ENCODE measurements at regions not wholly inside any gene's neighbourhood (a gene's known extent, or its start where the extent isn't known, plus 50 kb on each side); places are given as distances from the start of the nearest gene placed in this dataset.

- Histone ChIP-seq H3K27me3 (peaks cover 0 to 15% (median 0%) of the 10 kb centered on the region in 9 donors), H3K4me3 (no peak overlapping the region), H3K9me3 (peaks cover 0 to 6% (median 0%) of the 10 kb centered on the region in 12 donors), H3K4me1 (peaks cover 0 to 6% (median 0%) of the 10 kb centered on the region in 12 donors), H3K36me3 (no peaks in the 10 kb centered on the region), H3K27ac (no peak overlapping the region)
- ATAC-seq, result no peak
- intact Hi-C loops (cut with DNase I), result no loop called here
- TF ChIP-seq CTCF (IDR thresholded peaks at IDR 0.05) (no peak), POLR2A (IDR thresholded peaks at IDR 0.05) (no peak)
- no peak for DNase-seq
- 82 to 88% (median 84%) methylated on average over 4 of the region's 4 CpGs for WGBS, 4 donors
Measured at GRCh38 chr10:28408237-28408777, 105.4 kb upstream of the MPP7 start.

GRCh38 chr10:28410420-28411135 lies 107.7 kb upstream of the MPP7 start:
- ATAC-seq (no peak), DNase-seq (no peak)
- TF ChIP-seq POLR2A (IDR thresholded peaks at IDR 0.05) (no peak), CTCF (IDR thresholded peaks at IDR 0.05) (no peak)
- Histone ChIP-seq H3K27me3 (peaks cover 0 to 15% (median 0%) of the 10 kb centered on the region in 9 donors), H3K27ac (no peak overlapping the region), H3K4me3 (no peak overlapping the region), H3K36me3 (no peaks in the 10 kb centered on the region), H3K9me3 (peaks cover 0 to 8% (median 0%) of the 10 kb centered on the region in 12 donors), H3K4me1 (peaks cover 0 to 4% (median 0%) of the 10 kb centered on the region in 12 donors)
- 13 to 24% (median 20%) methylated on average over 4 of the region's 4 CpGs for WGBS, 4 donors
- intact Hi-C loops (cut with DNase I), result no loop called here

- ATAC-seq, result no peak
Measured at GRCh38 chr10:28411136-28411460, 108.2 kb upstream of the MPP7 start.

More at GRCh38 chr10:28411136-28411460, 108.2 kb upstream of the MPP7 start:
- Histone ChIP-seq H3K4me3 (no peak overlapping the region), H3K4me1 (peaks cover 0 to 4% (median 0%) of the 10 kb centered on the region in 12 donors), H3K9me3 (peaks cover 0 to 8% (median 0%) of the 10 kb centered on the region in 12 donors), H3K27me3 (peaks cover 0 to 15% (median 0%) of the 10 kb centered on the region in 9 donors), H3K27ac (no peak overlapping the region), H3K36me3 (no peaks in the 10 kb centered on the region)
- intact Hi-C loops (cut with DNase I), result no loop called here
- TF ChIP-seq POLR2A (IDR thresholded peaks at IDR 0.05) (no peak), CTCF (IDR thresholded peaks at IDR 0.05) (no peak)
- no peak for DNase-seq
- WGBS, 4 donors, result 83 to 89% (median 86%) methylated on average over 6 of the region's 6 CpGs
